Left lung (tissue), 4 donors: ENCODE measurements at regions not wholly inside any gene's neighbourhood (a gene's known extent, or its start where the extent isn't known, plus 50 kb on each side); places are given as distances from the start of the nearest gene placed in this dataset.
"Not testable (repeated sequence)": the region's sequence is repeated elsewhere in the genome, so short reads cannot be mapped to it uniquely, and the experiment has no call there.

ENCODE experiments used
- ATAC-seq: fragments of 200-7000 bp; cut with Tn5 transposase; one replicate; pipeline ENCODE4 v1.9.1; 2020; ENCODE audit warnings: moderate library complexity
- DNase-seq, 4 donors: peaks; one replicate each; pipeline ENCODE4 v3.0.0-alpha.2; 2013 to 2020
- H3K27ac ChIP-seq, 2 donors: fragments of 200-600 bp; sonication (generic) in 1 of 2; one replicate each; pipeline versions ENCODE4 v1.5.0 to v1.8.0; 2020 to 2021
- H3K27me3 ChIP-seq, 2 donors: fragments of 200-600 bp; sonication (generic) in 1 of 2; one replicate each; pipeline versions ENCODE4 v1.5.0 to v1.8.0; 2020 to 2021
- H3K36me3 ChIP-seq, 2 donors: fragments of 200-600 bp; sonication (generic) in 1 of 2; one replicate each; pipeline versions ENCODE4 v1.5.0 to v1.8.0; 2020 to 2021
- H3K4me1 ChIP-seq, 2 donors: fragments of 200-600 bp; one replicate each; pipeline ENCODE4 v1.8.0; 2021
- H3K4me3 ChIP-seq, 2 donors: fragments of 200-600 bp; sonication (generic) in 1 of 2; one replicate each; pipeline versions ENCODE4 v1.5.0 to v1.8.0; 2020 to 2021; ENCODE audit warnings: mild to moderate bottlenecking in 1 of 2
- H3K9me3 ChIP-seq, 2 donors: fragments of 200-600 bp; sonication (generic) in 1 of 2; one replicate each; pipeline versions ENCODE4 v1.5.0 to v1.8.0; 2020 to 2021
- CTCF ChIP-seq, 2 donors: fragments of 200-600 bp; sonication (generic) in 1 of 2; IDR thresholded peaks; one replicate each; pipeline versions ENCODE4 v1.5.0 to v1.8.0; 2021; ENCODE audit warnings: antibody characterized with exemption in 2 of 2
- intact Hi-C, 2 donors: fragments of 100-400 bp; cut with DNase I; formaldehyde crosslinking; loops; one replicate each; pipeline versions ENCODE4 v1.11.2 to v1.14.2; 2022
- donor health status: DM: no; HTN: yes; CAD: no.
- donor health status: DM: no; HTN: no; CAD: no.

DNA sequence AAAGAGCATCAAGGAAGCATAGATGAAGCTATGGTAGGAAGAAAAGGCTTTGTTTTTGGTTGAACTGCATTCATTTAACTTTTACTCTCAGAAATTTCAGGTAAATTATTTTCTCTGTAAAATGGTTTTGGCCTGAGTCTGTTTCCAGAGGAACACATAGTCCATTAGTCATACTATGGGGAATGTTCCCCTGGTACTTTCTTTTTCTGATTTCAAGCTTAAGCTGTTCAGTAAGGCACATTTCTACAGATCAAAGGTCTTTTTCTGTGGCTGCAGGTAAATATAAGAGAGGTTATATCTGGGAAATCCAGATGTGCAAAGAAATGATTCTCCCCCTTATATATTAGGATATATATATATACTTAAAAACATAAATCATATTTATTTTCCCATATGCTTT is 1744.4 kb upstream of the ADGRL3 start:
- no peak for TF ChIP-seq CTCF (IDR thresholded peaks at IDR 0.05)
- no peak overlapping the region for H3K4me3 ChIP-seq
- H3K36me3 ChIP-seq, result no peaks in the 10 kb centered on the region
- H3K27me3 ChIP-seq, result no peaks in the 10 kb centered on the region
- no peaks in the 10 kb centered on the region for H3K4me1 ChIP-seq
- no peak overlapping the region for H3K27ac ChIP-seq
- H3K9me3 ChIP-seq, result peaks cover 3 to 7% of the 10 kb centered on the region in 2 donors
- no peak for DNase-seq
- intact Hi-C loops, result no loop called here
- no peak for ATAC-seq

DNA sequence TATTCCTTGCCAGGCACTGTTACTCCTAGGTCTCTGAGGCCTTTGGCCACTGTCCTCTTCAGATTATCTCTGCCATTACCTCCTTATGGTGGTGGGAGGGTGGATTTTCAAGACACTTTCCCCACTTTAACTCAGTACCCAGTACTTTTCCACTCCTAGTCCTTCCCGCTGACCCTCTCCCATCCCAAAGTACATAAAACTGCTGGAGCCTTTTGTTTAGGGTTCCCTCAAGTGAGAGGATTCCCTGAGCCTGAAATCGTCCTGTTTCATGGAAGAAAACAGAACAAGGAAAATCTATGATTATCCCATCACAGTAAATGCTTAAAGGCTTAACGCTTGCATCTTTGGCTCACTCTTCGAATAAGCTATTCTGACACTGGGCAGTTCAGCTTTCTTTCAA is 1742.5 kb upstream of the ADGRL3 start:
- Histone ChIP-seq H3K36me3 (no peaks in the 10 kb centered on the region), H3K27me3 (no peaks in the 10 kb centered on the region), H3K4me3 (no peak overlapping the region), H3K9me3 (peaks cover 3 to 7% of the 10 kb centered on the region in 2 donors), H3K27ac (no peak overlapping the region), H3K4me1 (no peaks in the 10 kb centered on the region)
- no peak for TF ChIP-seq CTCF (IDR thresholded peaks at IDR 0.05)
- intact Hi-C loops, result no loop called here
- ATAC-seq (no peak), DNase-seq (no peak)

GRCh38 chr4:59484944-59485343 is 1715.2 kb upstream of the ADGRL3 start:
- no peak overlapping the region for H3K27ac ChIP-seq
- TF ChIP-seq CTCF (IDR thresholded peaks at IDR 0.05), result no peak
- no peaks in the 10 kb centered on the region for H3K4me1 ChIP-seq
- ATAC-seq (no peak), DNase-seq (no peak)
- no peak overlapping the region for H3K4me3 ChIP-seq
- H3K36me3 ChIP-seq, result no peaks in the 10 kb centered on the region
- H3K27me3 ChIP-seq, result no peaks in the 10 kb centered on the region
- intact Hi-C loops, result no loop called here
- H3K9me3 ChIP-seq, result peaks cover 0 to 23% of the 10 kb centered on the region in 2 donors

- TF ChIP-seq CTCF (IDR thresholded peaks at IDR 0.05), result no peak
- intact Hi-C loops, result no loop called here
These were observed 1700.0 kb upstream of the ADGRL3 start for GRCh38 chr4:59500103-59500502.

DNA sequence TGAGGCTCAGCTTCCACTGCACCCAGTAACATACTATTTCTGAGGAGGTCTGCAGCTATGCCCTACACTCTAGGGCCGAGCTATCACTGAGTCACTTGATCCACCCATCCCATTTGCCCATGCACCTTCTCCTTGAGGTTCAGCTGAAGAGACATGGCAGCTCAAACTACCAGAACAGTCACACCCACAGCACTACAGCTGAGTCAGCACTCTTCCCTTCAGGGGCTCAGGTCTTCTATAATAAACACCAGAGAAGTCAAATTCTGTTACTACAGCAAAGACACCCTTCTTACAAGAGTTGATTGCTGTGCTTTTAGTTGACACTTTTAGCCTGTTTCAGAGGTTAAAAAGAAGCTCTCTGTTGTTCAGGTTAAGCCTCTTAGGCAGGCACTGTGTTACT is 1696.4 kb upstream of the ADGRL3 start:
- ATAC-seq (no peak), DNase-seq (no peak)
- Histone ChIP-seq H3K4me1 (no peaks in the 10 kb centered on the region), H3K27me3 (no peaks in the 10 kb centered on the region), H3K9me3 (no peaks in the 10 kb centered on the region), H3K36me3 (no peaks in the 10 kb centered on the region), H3K4me3 (no peak overlapping the region), H3K27ac (no peak overlapping the region)
- TF ChIP-seq CTCF (IDR thresholded peaks at IDR 0.05), result no peak
- intact Hi-C loops, result no loop called here

More at GRCh38 chr4:59500103-59500502, 1700.0 kb upstream of the ADGRL3 start:
- no peaks in the 10 kb centered on the region for H3K4me1 ChIP-seq
- no peak for DNase-seq
- H3K36me3 ChIP-seq, result no peaks in the 10 kb centered on the region
- no peak overlapping the region for H3K27ac ChIP-seq
- no peak overlapping the region for H3K4me3 ChIP-seq
- H3K9me3 ChIP-seq, result no peaks in the 10 kb centered on the region
- H3K27me3 ChIP-seq, result no peaks in the 10 kb centered on the region
- no peak for ATAC-seq

GRCh38 chr4:59511809-59512208 is 1688.3 kb upstream of the ADGRL3 start:
- ATAC-seq, H3K4me1 ChIP-seq, intact Hi-C loops: not testable (repeated sequence)

More at GRCh38 chr4:59511809-59512208, 1688.3 kb upstream of the ADGRL3 start:
- not testable (repeated sequence) for DNase-seq, H3K27ac ChIP-seq, H3K27me3 ChIP-seq, H3K36me3 ChIP-seq, H3K4me3 ChIP-seq, H3K9me3 ChIP-seq
